B cell (primary cell): ENCODE measurements at regions not wholly inside any gene's neighbourhood (a gene's known extent, or its start where the extent isn't known, plus 50 kb on each side); places are given as distances from the start of the nearest gene placed in this dataset.

ENCODE experiments used
- ATAC-seq: fragments of 200-7000 bp; cut with Tn5 transposase; one replicate; pipeline ENCODE4 v1.10.0; 2021; ENCODE audit warnings: low read depth, mild to moderate bottlenecking, moderate number of reproducible peaks, moderate library complexity
- CTCF ChIA-PET: fragments of 350-600 bp; sonication (Branson Sonifier 250); formaldehyde crosslinking; loops from one replicate; lab custom pipeline; 2021; ENCODE audit warnings: antibody characterized with exemption, inconsistent platforms; lab: Charles Lee
- POLR2A ChIA-PET: fragments of 350-600 bp; sonication (Branson Sonifier 250); formaldehyde crosslinking; loops from one replicate; lab custom pipeline; 2021; ENCODE audit warnings: antibody characterized with exemption; lab: Charles Lee
- DNase-seq: peaks from one replicate; pipeline ENCODE4 v3.0.0; 2013
- H2AFZ ChIP-seq: 2 replicates; pipeline ENCODE4 v1.6.1; 2012; ENCODE audit warnings: mild to moderate bottlenecking, low read depth, low read length; ENCODE audit not compliant: insufficient read depth, poor library complexity, severe bottlenecking
- H3K27ac ChIP-seq, 2 donors: 1 replicate in 1 of 2; 2 replicates in 1 of 2; pipeline ENCODE4 v1.5.1; 2012 to 2013; ENCODE audit warnings: low read length in 2 of 2, mild to moderate bottlenecking in 2 of 2, moderate library complexity in 1 of 2
- H3K27me3 ChIP-seq, 4 experiments: fragments of 200-600 bp in 1 of 4; sonication (generic) in 1 of 4; replicated peaks in 1 of 4; 1 replicate in 2 of 4; 2 replicates in 2 of 4; pipeline versions ENCODE4 v1.6.1 to v1.7.0; 2013 to 2016; ENCODE audit warnings: low read length in 3 of 4, mild to moderate bottlenecking in 2 of 4, mixed read lengths in 1 of 4, moderate library complexity in 1 of 4; ENCODE audit not compliant: insufficient read depth in 4 of 4, control insufficient read depth in 3 of 4; ENCODE audit errors: control extremely low read depth in 1 of 4
- H3K36me3 ChIP-seq, 2 experiments: replicated peaks in 1 of 2; 1 replicate in 1 of 2; 2 replicates in 1 of 2; pipeline versions ENCODE4 v1.6.1 to v1.7.1; 2013; ENCODE audit warnings: low read length in 1 of 2; ENCODE audit not compliant: insufficient read depth in 2 of 2, control insufficient read depth in 1 of 2; ENCODE audit errors: control extremely low read depth in 1 of 2, extremely low read depth in 1 of 2
- H3K4me1 ChIP-seq, 2 donors: fragments of 200-600 bp in 1 of 2; sonication (generic) in 1 of 2; 1 replicate in 1 of 2; 2 replicates in 1 of 2; pipeline versions ENCODE4 v1.5.1 to v1.6.1; 2013 to 2017; ENCODE audit warnings: low read length in 2 of 2; ENCODE audit not compliant: control insufficient read depth in 2 of 2, insufficient read depth in 2 of 2
- H3K4me2 ChIP-seq: replicated peaks from 2 replicates; pipeline ENCODE3; 2012; ENCODE audit warnings: mild to moderate bottlenecking, low read depth, low read length; ENCODE audit not compliant: poor library complexity, severe bottlenecking
- H3K4me3 ChIP-seq, 5 experiments: fragments of 200-600 bp in 1 of 5; sonication (generic) in 1 of 5; 1 replicate in 3 of 5; 2 replicates in 2 of 5; pipeline versions ENCODE4 v1.5.1 to v1.7.0; 2011 to 2016; ENCODE audit warnings: low read length in 4 of 5, mild to moderate bottlenecking in 4 of 5, low read depth in 2 of 5, control low read depth in 1 of 5, moderate library complexity in 1 of 5; ENCODE audit not compliant: insufficient read depth in 1 of 5; ENCODE audit errors: control extremely low read depth in 1 of 5, extremely low read depth in 1 of 5
- H3K79me2 ChIP-seq: fragments of 200-600 bp; sonication (generic); one replicate; pipeline ENCODE4 v1.6.0; 2016; ENCODE audit warnings: low read length; ENCODE audit not compliant: control insufficient read depth, insufficient read depth
- H3K9ac ChIP-seq: fragments of 200-600 bp; sonication (generic); 2 replicates; pipeline ENCODE4 v1.6.1; 2017; ENCODE audit warnings: mild to moderate bottlenecking, low read length, moderate library complexity
- H3K9me3 ChIP-seq, 3 donors: one replicate each; pipeline versions ENCODE4 v1.6.1 to v1.7.1; 2013; ENCODE audit warnings: low read length in 2 of 3; ENCODE audit not compliant: control insufficient read depth in 2 of 3, insufficient read depth in 1 of 3; ENCODE audit errors: control extremely low read depth in 1 of 3
- H4K20me1 ChIP-seq: 2 replicates; pipeline ENCODE4 v1.6.0; 2012; ENCODE audit warnings: mild to moderate bottlenecking, low read length; ENCODE audit not compliant: insufficient read depth, control insufficient read depth, poor library complexity, severe bottlenecking
- H3K27ac Mint-ChIP-seq: one replicate; pipeline ENCODE4 v1.8.0; 2021; ENCODE audit warnings: mixed read lengths
- H3K27me3 Mint-ChIP-seq: one replicate; pipeline ENCODE4 v1.8.0; 2021; ENCODE audit warnings: mixed read lengths
- H3K4me1 Mint-ChIP-seq: one replicate; pipeline ENCODE4 v1.8.0; 2021; ENCODE audit warnings: mixed read lengths
- H3K4me3 Mint-ChIP-seq: one replicate; pipeline ENCODE4 v1.8.0; 2021; ENCODE audit warnings: mixed read lengths
- H3K9me3 Mint-ChIP-seq: one replicate; pipeline ENCODE4 v1.8.0; 2022; ENCODE audit warnings: mixed read lengths; ENCODE audit not compliant: insufficient read depth
- CTCF ChIP-seq: fragments of 200-600 bp; IDR thresholded peaks from one replicate; pipeline ENCODE4 v1.8.0; 2022; ENCODE audit warnings: antibody characterized with exemption, mild to moderate bottlenecking
- EZH2 ChIP-seq: IDR thresholded peaks from 2 replicates; pipeline ENCODE4 v1.6.1; 2012; ENCODE audit warnings: borderline replicate concordance, low read depth, mild to moderate bottlenecking, moderate library complexity, low read length; ENCODE audit not compliant: insufficient read depth, poor library complexity, severe bottlenecking
- WGBS: methylation state at CpG from one replicate; pipeline ENCODE4 v1.1.5; 2013; ENCODE audit warnings: missing lambda C conversion rate; ENCODE audit not compliant: insufficient coverage; 5-methylcytosine and 5-hydroxymethylcytosine counted together
- intact Hi-C: fragments of 100-400 bp; cut with micrococcal nuclease; formaldehyde crosslinking; loops from one replicate; pipeline ENCODE4 v1.10.0; 2022

GRCh38 chrX:20753076-20753475 is 486.4 kb upstream of the RPS6KA3 start:
- H3K4me1 ChIP-seq = no peaks in the 10 kb centered on the region
- no peaks in the 10 kb centered on the region for H3K79me2 ChIP-seq
- no peak overlapping the region for H3K27ac Mint-ChIP-seq
- H3K9me3 Mint-ChIP-seq = no peaks in the 10 kb centered on the region
- WGBS = no CpG with 5 or more reads among the region's 3 CpGs
- ChIA-PET CTCF (no interaction called here), POLR2A (no interaction called here)
- no peak overlapping the region for H2AFZ ChIP-seq
- no peak overlapping the region for H3K4me2 ChIP-seq
- no peaks in the 10 kb centered on the region for H3K4me1 Mint-ChIP-seq
- DNase-seq = no peak
- H4K20me1 ChIP-seq = no peaks in the 10 kb centered on the region
- no peak overlapping the region for H3K9ac ChIP-seq
- H3K4me3 ChIP-seq = no peak overlapping the region
- H3K27ac ChIP-seq = no peak overlapping the region
- intact Hi-C loops = no loop called here
- H3K9me3 ChIP-seq = no peaks in the 10 kb centered on the region
- no peak for ATAC-seq
- no peaks in the 10 kb centered on the region for H3K27me3 Mint-ChIP-seq
- TF ChIP-seq EZH2 (no peak), CTCF (no peak)
- H3K4me3 Mint-ChIP-seq = no peak overlapping the region
- H3K36me3 ChIP-seq = no peaks in the 10 kb centered on the region
- H3K27me3 ChIP-seq = no peaks in the 10 kb centered on the region

GRCh38 chrX:20746690-20747089 is 480.0 kb upstream of the RPS6KA3 start:
- Histone ChIP-seq H3K4me1 (no peaks in the 10 kb centered on the region), H3K4me2 (no peak overlapping the region), H3K27ac (no peak overlapping the region), H4K20me1 (no peaks in the 10 kb centered on the region), H2AFZ (no peak overlapping the region), H3K79me2 (no peaks in the 10 kb centered on the region), H3K9me3 (no peaks in the 10 kb centered on the region), H3K9ac (no peak overlapping the region), H3K4me3 (no peak overlapping the region), H3K27me3 (no peaks in the 10 kb centered on the region), H3K36me3 (no peaks in the 10 kb centered on the region)
- ChIA-PET CTCF (no interaction called here), POLR2A (no interaction called here)
- Mint-ChIP-seq H3K27me3 (no peaks in the 10 kb centered on the region), H3K4me1 (no peaks in the 10 kb centered on the region), H3K9me3 (no peaks in the 10 kb centered on the region), H3K4me3 (no peak overlapping the region), H3K27ac (no peak overlapping the region)
- DNase-seq (no peak), ATAC-seq (no peak)
- no peak for TF ChIP-seq CTCF
- no peak for TF ChIP-seq EZH2
- no CpG with 5 or more reads among the region's 1 CpG for WGBS
- intact Hi-C loops = no loop called here
